PC-9 (cell line): ENCODE measurements at regions not wholly inside any gene's neighbourhood (a gene's known extent, or its start where the extent isn't known, plus 50 kb on each side); places are given as distances from the start of the nearest gene placed in this dataset.

ENCODE experiments used
- EZH2 ChIP-seq: fragments of 200-600 bp; sonication (generic); IDR thresholded peaks from 2 replicates; pipeline ENCODE4 v1.8.0; 2017; ENCODE audit warnings: antibody characterized with exemption, low read depth
- TF ChIP-seq, protein P1 (sequence below): fragments of 200-600 bp; sonication (generic); conservative IDR thresholded peaks from 2 replicates; pipeline ENCODE4 v1.6.1; 2017; ENCODE audit warnings: mixed run types, antibody characterized with exemption, mild to moderate bottlenecking, moderate library complexity

DNA sequence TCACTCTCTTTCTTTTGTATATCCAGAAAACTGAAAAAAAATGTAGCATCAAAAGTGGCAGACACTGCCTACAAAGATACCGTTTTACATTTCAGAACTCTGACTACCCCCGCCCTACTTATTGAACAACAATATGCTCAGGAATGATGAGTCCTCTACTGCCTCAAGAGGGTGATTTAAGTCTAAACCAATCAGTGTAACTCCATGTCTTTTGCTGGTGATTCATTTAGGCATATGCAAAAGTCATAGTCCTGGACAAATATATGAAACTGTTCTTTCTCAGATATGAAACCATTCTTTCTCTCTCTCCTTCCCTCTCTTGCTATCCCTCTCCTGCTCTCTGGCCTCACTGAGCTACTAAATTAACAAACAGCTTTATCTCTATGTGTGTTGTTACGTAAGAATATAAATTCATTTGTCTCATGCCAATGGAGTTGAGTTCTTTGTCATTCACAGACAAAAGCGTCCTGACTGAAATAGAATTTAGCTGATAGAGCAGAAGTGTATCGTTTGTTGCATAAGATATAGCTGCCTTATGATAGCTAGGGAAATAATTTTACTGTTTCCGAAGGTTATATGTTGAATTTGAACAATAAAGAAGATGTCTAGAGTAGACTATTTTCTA, 133.7 kb upstream of the OSTN start:
- TF ChIP-seq, protein P1, sequence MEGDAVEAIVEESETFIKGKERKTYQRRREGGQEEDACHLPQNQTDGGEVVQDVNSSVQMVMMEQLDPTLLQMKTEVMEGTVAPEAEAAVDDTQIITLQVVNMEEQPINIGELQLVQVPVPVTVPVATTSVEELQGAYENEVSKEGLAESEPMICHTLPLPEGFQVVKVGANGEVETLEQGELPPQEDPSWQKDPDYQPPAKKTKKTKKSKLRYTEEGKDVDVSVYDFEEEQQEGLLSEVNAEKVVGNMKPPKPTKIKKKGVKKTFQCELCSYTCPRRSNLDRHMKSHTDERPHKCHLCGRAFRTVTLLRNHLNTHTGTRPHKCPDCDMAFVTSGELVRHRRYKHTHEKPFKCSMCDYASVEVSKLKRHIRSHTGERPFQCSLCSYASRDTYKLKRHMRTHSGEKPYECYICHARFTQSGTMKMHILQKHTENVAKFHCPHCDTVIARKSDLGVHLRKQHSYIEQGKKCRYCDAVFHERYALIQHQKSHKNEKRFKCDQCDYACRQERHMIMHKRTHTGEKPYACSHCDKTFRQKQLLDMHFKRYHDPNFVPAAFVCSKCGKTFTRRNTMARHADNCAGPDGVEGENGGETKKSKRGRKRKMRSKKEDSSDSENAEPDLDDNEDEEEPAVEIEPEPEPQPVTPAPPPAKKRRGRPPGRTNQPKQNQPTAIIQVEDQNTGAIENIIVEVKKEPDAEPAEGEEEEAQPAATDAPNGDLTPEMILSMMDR, result no peak
- TF ChIP-seq EZH2, result no peak
